ENCODE measurements at regions not wholly inside any gene's neighbourhood (a gene's known extent, or its start where the extent isn't known, plus 50 kb on each side); places are given as distances from the start of the nearest gene placed in this dataset.

DNA sequence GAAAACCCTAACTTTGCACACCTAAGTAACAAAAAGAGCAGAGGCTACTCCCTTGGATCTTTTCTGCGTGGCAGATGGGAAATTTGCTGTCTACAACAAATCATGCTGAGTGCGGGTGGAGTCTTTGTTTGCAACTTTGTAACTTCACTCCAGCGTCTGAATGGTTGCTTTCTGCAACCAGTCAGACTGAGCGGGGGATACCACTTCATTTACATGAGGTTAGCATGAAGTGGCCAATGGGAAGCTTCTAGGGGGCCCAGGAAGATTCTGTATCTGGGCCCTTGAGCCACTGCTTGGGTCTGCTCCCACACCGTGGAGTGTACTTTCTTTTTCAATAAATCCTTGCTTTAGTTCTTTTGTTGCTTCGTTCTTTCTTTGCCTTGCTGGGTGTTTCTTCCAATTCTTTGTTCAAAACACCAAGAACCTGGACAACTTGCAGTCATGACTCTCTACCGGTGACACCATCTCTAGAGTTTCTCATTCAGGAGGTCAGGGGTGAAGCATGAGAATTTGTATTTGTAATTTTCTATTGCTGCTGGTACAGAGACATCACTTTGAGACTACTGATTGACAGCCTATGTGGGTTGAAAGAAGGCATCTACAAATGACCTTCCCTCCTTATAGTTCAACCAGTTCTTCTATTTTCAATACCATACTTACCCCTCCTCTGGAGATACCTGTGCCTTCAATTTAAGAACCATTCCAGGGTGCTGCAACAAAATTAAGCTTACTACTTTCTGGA, 55.8 kb upstream of the RC3H1 start:
- H3K4me2 ChIP-seq (ENCODE audit: low read length): no peak overlapping the region
- H3K4me1 ChIP-seq (ENCODE audit: control insufficient read depth, low read length): no peaks in the 10 kb centered on the region
- H3F3A ChIP-seq (ENCODE audit: control insufficient read depth, insufficient read depth): no peaks in the 10 kb centered on the region
- TF ChIP-seq EZH2phosphoT487 (IDR thresholded peaks at IDR 0.05; ENCODE audit: borderline replicate concordance, low read length): no peak
- H3K27ac ChIP-seq (ENCODE audit: low read depth, low read length): no peak overlapping the region
- H3K9me2 ChIP-seq (replicated peaks; ENCODE audit: control insufficient read depth, low read length): no peaks in the 10 kb centered on the region
- no peaks in the 10 kb centered on the region for H3K27me3 ChIP-seq (ENCODE audit: control insufficient read depth, low read length)
- H3K36me3 ChIP-seq (ENCODE audit: control insufficient read depth, low read length): no peaks in the 10 kb centered on the region
- H3K4me3 ChIP-seq (ENCODE audit: low read length): no peak overlapping the region
- no peaks in the 10 kb centered on the region for H3K9me3 ChIP-seq (ENCODE audit: control insufficient read depth, insufficient read depth, low read length)
- no peaks in the 10 kb centered on the region for H3K79me2 ChIP-seq (ENCODE audit: control insufficient read depth, low read length)
- H4K20me1 ChIP-seq (ENCODE audit: control insufficient read depth, insufficient read depth, low read depth, low read length): no peaks in the 10 kb centered on the region

DNA sequence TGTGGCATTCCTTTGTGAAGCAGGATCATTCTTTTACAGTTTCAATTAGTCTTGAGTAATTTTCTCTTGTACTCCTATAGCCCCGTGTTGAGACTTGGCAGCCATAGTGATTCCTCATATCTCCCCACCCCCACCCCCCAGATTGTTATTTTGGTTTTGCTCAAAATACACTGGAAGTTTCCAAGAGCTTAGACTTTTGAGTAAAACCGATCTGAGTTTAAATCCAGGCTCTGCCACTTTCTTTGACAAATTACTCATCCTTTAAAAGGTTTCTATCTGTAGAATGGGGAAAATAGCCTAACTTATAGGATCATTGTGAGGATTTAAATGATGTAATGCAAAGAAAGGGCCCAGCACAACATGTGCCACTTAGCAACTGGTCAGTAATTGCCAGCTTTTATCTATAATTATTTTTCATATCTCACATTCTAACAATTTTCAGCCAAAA, 53.1 kb upstream of the RC3H1 start:
- Histone ChIP-seq H3K4me2 (ENCODE audit: low read length) (no peak overlapping the region), H3K4me1 (ENCODE audit: control insufficient read depth, low read length) (no peaks in the 10 kb centered on the region), H3K4me3 (ENCODE audit: low read length) (no peak overlapping the region), H4K20me1 (ENCODE audit: control insufficient read depth, insufficient read depth, low read depth, low read length) (no peaks in the 10 kb centered on the region), H3K36me3 (ENCODE audit: control insufficient read depth, low read length) (no peaks in the 10 kb centered on the region), H3F3A (ENCODE audit: control insufficient read depth, insufficient read depth) (no peaks in the 10 kb centered on the region), H3K27me3 (ENCODE audit: control insufficient read depth, low read length) (no peaks in the 10 kb centered on the region), H3K27ac (ENCODE audit: low read depth, low read length) (no peak overlapping the region), H3K79me2 (ENCODE audit: control insufficient read depth, low read length) (no peaks in the 10 kb centered on the region), H3K9me2 (replicated peaks; ENCODE audit: control insufficient read depth, low read length) (no peaks in the 10 kb centered on the region), H3K9me3 (ENCODE audit: control insufficient read depth, insufficient read depth, low read length) (no peaks in the 10 kb centered on the region)
- TF ChIP-seq, protein P1, sequence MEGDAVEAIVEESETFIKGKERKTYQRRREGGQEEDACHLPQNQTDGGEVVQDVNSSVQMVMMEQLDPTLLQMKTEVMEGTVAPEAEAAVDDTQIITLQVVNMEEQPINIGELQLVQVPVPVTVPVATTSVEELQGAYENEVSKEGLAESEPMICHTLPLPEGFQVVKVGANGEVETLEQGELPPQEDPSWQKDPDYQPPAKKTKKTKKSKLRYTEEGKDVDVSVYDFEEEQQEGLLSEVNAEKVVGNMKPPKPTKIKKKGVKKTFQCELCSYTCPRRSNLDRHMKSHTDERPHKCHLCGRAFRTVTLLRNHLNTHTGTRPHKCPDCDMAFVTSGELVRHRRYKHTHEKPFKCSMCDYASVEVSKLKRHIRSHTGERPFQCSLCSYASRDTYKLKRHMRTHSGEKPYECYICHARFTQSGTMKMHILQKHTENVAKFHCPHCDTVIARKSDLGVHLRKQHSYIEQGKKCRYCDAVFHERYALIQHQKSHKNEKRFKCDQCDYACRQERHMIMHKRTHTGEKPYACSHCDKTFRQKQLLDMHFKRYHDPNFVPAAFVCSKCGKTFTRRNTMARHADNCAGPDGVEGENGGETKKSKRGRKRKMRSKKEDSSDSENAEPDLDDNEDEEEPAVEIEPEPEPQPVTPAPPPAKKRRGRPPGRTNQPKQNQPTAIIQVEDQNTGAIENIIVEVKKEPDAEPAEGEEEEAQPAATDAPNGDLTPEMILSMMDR (IDR thresholded peaks at IDR 0.05; ENCODE audit: low read depth, low read length, poor library complexity, severe bottlenecking): no peak
- TF ChIP-seq EZH2phosphoT487 (IDR thresholded peaks at IDR 0.05; ENCODE audit: borderline replicate concordance, low read length): no peak

DNA sequence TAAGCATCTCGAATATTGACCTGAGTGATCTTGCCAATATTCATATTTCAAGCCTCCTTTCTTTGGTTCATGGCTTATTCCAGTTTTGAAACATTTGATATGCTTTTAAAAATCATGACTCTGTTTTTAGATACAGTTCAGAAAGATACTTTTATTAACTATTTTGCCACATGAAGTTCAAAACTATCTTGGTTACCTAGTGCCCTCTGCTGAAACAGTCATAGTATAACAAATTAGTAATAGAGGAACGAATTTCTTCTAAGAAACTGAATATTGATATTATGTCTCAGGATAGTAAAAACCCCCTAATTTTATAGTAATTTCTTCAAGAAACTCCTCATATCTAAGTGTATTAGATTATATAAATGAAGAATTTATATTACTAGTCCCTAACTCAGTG, 52.6 kb upstream of the RC3H1 start:
- no peaks in the 10 kb centered on the region for H3K9me3 ChIP-seq (ENCODE audit: control insufficient read depth, insufficient read depth, low read length)
- no peaks in the 10 kb centered on the region for H3K36me3 ChIP-seq (ENCODE audit: control insufficient read depth, low read length)
- H3F3A ChIP-seq (ENCODE audit: control insufficient read depth, insufficient read depth): no peaks in the 10 kb centered on the region
- H3K9me2 ChIP-seq (replicated peaks; ENCODE audit: control insufficient read depth, low read length): no peaks in the 10 kb centered on the region
- H4K20me1 ChIP-seq (ENCODE audit: control insufficient read depth, insufficient read depth, low read depth, low read length): no peaks in the 10 kb centered on the region
- no peaks in the 10 kb centered on the region for H3K27me3 ChIP-seq (ENCODE audit: control insufficient read depth, low read length)
- no peaks in the 10 kb centered on the region for H3K4me1 ChIP-seq (ENCODE audit: control insufficient read depth, low read length)
- H3K79me2 ChIP-seq (ENCODE audit: control insufficient read depth, low read length): no peaks in the 10 kb centered on the region
- no peak overlapping the region for H3K27ac ChIP-seq (ENCODE audit: low read depth, low read length)
- no peak overlapping the region for H3K4me3 ChIP-seq (ENCODE audit: low read length)
- H3K4me2 ChIP-seq (ENCODE audit: low read length): no peak overlapping the region
- TF ChIP-seq EZH2phosphoT487 (IDR thresholded peaks at IDR 0.05; ENCODE audit: borderline replicate concordance, low read length): no peak
- TF ChIP-seq, protein P1 (IDR thresholded peaks at IDR 0.05; ENCODE audit: low read depth, low read length, poor library complexity, severe bottlenecking): peak; percentile 49

DNA sequence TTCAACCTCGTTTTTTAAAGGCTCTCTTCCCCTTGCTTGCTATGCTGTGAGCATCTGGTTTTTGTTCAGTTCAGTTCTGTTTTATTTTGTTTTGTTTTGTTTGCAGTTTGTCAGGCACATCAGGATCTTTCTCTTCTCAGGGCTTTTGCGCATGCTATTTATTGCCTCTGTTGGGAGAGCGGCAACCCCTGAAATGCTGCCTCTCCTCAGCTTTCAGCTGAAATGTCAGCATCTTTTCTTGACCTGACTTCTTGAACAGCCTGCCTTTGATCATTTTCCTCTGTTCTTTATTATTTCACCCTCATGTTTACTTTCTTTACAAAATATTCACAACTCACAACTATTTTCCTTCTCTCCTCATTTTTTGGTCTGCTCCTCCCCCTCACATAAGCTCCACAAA, 50.4 kb upstream of the RC3H1 start:
- Histone ChIP-seq H3K4me1 (ENCODE audit: control insufficient read depth, low read length) (peaks cover 5% of the 10 kb centered on the region; the same call in 1 of the 2 replicates), H3K4me3 (ENCODE audit: low read length) (no peak overlapping the region), H3K27ac (ENCODE audit: low read depth, low read length) (no peak overlapping the region), H3K9me3 (ENCODE audit: control insufficient read depth, insufficient read depth, low read length) (no peaks in the 10 kb centered on the region), H3K27me3 (ENCODE audit: control insufficient read depth, low read length) (no peaks in the 10 kb centered on the region), H3F3A (ENCODE audit: control insufficient read depth, insufficient read depth) (no peaks in the 10 kb centered on the region), H3K4me2 (ENCODE audit: low read length) (no peak overlapping the region), H4K20me1 (ENCODE audit: control insufficient read depth, insufficient read depth, low read depth, low read length) (no peaks in the 10 kb centered on the region), H3K36me3 (ENCODE audit: control insufficient read depth, low read length) (no peaks in the 10 kb centered on the region), H3K9me2 (replicated peaks; ENCODE audit: control insufficient read depth, low read length) (no peaks in the 10 kb centered on the region), H3K79me2 (ENCODE audit: control insufficient read depth, low read length) (no peaks in the 10 kb centered on the region)
- no peak for TF ChIP-seq EZH2phosphoT487 (IDR thresholded peaks at IDR 0.05; ENCODE audit: borderline replicate concordance, low read length)
- TF ChIP-seq, protein P1 (IDR thresholded peaks at IDR 0.05; ENCODE audit: low read depth, low read length, poor library complexity, severe bottlenecking): no peak
